ENCODE measurements at regions not wholly inside any gene's neighbourhood (a gene's known extent, or its start where the extent isn't known, plus 50 kb on each side); places are given as distances from the start of the nearest gene placed in this dataset.

- TF ChIP-seq PKNOX1 (IDR thresholded peaks at IDR 0.05) (no peak), TARDBP (IDR thresholded peaks at IDR 0.05) (no peak), BHLHE40 (IDR thresholded peaks at IDR 0.05; ENCODE audit: borderline replicate concordance) (no peak), LEF1 (IDR thresholded peaks at IDR 0.05; ENCODE audit: borderline replicate concordance) (no peak), FOXA1 (IDR thresholded peaks at IDR 0.05) (no peak), FOXK2 (IDR thresholded peaks at IDR 0.05) (no peak), SUZ12 (IDR thresholded peaks at IDR 0.05) (no peak), ARNT (IDR thresholded peaks at IDR 0.05) (no peak), SP1 (IDR thresholded peaks at IDR 0.05) (no peak), HDGF (IDR thresholded peaks at IDR 0.05; ENCODE audit: borderline replicate concordance) (no peak), ELF4 (IDR thresholded peaks at IDR 0.05) (no peak), NFRKB (IDR thresholded peaks at IDR 0.05) (no peak), L3MBTL2 (conservative IDR thresholded peaks at IDR 0.05) (no peak)
Observed at GRCh38 chr7:156204820-156205219, 392.6 kb upstream of the SHH start.
